Occipital lobe (tissue), 1 donor: ENCODE measurements at regions not wholly inside any gene's neighbourhood (a gene's known extent, or its start where the extent isn't known, plus 50 kb on each side); places are given as distances from the start of the nearest gene placed in this dataset.
"Not testable (repeated sequence)": the region's sequence is repeated elsewhere in the genome, so short reads cannot be mapped to it uniquely, and the experiment has no call there.

ENCODE experiments used
- DNase-seq: peaks from one replicate; lab custom pipeline; 2025; lab: John Stamatoyannopoulos, UW

- no peak for DNase-seq
Measured at GRCh38 chr11:57913715-57914704, 109.7 kb upstream of the OR9Q1 start.

GRCh38 chr11:57917632-57918031 is 106.0 kb upstream of the OR9Q1 start:
- DNase-seq: no peak

DNA sequence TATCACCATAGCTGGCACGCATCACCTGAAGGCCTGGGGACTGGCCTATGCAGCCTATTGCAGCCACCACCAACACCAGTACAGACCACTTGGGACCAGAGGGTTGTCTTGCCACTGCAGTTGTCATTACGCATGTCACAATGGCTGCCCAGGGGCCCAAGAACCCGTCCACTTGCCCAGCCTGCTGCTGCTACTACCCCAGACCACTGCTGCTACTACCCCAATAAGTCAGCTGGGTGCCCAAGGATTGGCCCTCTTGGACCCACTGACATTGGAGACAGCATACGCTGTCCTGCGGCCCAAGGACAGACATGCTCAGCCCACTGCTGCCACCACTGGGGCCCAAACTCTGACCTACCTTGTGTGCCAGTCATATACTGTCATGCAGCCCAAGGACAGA is 102.7 kb upstream of the OR9Q1 start:
- no peak for DNase-seq

DNA sequence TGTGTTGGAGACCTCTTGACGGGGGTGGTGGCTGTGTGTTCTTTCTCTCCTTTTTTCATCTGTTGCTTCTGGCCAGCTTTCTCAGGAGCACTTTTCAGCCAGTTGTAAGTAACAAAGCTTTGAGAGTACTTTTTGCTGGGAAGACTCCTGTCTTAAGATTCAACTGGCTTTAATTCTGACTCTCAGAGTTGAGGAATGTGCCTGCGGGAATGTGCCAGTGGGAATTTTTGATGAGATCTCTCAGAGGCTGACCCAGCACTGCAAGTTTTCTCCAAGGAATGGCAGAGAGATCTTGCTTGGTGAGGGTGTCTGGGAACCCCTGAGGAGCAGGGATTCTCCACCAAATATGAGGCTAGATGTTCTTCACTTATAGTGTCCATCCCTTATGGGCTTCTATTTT is 91.6 kb upstream of the OR9Q1 start:
- DNase-seq: no peak

GRCh38 chr11:57935402-57936049 is 88.2 kb upstream of the OR9Q1 start:
- no peak for DNase-seq

GRCh38 chr11:57936050-57936418 is 87.6 kb upstream of the OR9Q1 start:
- DNase-seq: no peak

GRCh38 chr11:57937431-57937830 is 86.2 kb upstream of the OR9Q1 start:
- no peak for DNase-seq

GRCh38 chr11:57938351-57938750 is 85.3 kb upstream of the OR9Q1 start:
- no peak for DNase-seq

- DNase-seq: no peak
Measured at GRCh38 chr11:57940044-57940756, 83.5 kb upstream of the OR9Q1 start.

- no peak for DNase-seq
Measured at GRCh38 chr11:57941875-57942274, 81.8 kb upstream of the OR9Q1 start.

DNA sequence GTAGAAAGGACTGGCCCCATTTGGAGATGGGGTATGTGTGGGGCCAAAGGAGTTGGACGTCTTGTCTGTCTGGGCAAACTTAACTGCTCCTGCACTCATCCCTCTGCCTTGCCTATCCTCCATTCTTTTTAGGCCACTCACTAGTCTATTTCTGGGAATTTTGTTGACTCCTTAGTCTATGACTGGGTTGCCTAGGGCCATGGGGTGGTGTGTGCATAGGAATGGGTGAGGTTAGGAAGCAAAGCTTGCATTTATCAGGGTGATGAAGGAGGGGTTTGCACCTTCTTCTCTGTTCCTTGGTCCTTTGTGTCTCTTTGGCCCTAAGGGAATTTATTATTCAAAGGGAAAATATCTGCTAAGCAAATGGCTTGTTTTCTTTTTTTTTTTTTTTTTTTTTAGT is 80.9 kb upstream of the OR9Q1 start:
- DNase-seq: no peak

DNA sequence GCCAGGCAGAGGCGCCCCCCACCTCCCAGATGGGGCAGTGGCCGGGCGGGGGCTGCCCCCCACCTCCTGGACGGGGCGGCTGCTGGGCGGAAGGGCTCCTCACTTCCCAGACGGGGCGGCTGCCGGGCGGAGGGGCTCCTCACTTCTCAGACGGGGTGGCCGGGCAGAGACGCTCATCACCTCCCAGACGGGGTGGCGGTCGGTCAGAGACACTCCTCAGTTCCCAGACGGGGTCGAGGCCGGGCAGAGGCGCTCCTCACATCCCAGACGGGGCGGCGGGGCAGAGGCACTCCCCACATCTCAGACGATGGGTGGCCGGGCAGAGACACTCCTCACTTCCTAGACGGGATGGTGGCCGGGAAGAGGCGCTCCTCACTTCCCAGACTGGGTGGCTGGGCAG is 79.9 kb upstream of the OR9Q1 start:
- not testable (repeated sequence) for DNase-seq

GRCh38 chr11:57946628-57947027 is 77.1 kb upstream of the OR9Q1 start:
- DNase-seq: no peak

DNA sequence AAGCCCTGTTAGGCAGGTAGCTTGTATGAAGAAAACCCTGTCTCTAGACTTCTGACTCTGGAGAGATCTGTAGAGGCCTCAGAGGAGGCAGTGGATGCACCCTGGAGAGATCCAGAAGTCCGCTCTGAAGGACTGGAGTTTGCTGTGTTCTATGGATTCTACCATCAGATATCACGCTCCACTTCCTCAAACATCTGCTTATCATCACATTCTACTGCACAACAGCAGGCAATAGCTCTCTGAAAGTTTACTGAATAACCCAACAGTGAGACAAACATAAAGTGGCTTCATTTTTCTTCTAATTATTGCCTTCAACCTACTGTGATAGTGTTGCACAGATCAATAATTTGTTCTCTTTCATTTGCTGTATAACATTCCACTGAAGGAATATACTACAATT is 59.0 kb upstream of the OR9Q1 start:
- no peak for DNase-seq

DNA sequence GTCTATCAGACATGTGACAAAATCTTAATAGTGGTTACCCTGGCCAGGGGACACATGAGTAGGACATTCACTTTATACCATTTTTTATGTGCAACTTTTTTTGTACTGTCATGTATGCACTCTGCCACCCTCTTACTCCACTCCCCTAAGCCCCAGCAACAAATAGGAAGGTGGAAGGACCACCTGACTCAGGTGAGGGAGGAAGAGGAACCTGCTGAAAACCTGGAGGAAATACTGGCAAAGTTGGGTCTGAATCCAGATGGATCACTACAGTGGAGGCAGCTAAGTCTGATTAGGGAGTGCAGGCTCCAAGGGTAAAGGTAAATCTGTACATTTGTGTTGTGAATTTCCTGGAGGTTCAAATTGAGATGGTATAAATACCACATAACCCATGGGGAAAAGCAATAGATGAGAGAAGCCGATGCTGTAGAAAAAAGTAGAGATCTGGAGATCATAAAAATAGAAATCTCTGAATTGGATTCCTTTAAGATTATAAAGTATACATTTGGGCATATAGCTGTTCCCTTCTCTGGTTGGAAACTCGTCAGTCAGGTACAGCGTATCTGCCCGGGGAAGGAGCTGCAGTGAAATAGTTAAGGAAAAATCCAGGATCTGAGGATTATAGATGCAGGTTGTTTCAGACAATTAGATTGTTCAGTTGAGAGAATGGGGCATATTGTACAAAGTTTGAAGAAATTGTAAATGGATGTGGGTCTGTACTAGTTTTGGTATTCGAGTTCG is 52.2 kb upstream of the OR9Q1 start:
- no peak for DNase-seq

DNA sequence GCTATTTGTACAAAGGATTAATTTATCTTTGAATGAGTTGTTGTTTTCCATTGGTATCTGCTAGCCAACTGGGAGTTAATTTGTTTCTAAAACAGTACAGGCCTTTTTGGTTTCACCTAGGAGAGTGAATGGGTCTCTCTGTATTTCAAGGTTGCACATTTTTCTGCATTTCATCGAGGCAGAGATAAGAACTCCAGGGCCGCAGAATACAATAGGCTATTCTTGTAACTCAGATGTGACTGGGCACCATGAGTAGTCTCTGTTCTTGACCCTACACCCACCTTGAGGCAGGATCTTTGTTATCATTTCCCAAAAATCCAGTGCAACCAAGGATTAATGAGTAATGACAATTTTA is 51.7 kb upstream of the OR9Q1 start:
- DNase-seq: no peak
